ENCODE measurements at regions not wholly inside any gene's neighbourhood (a gene's known extent, or its start where the extent isn't known, plus 50 kb on each side); places are given as distances from the start of the nearest gene placed in this dataset.
"Not testable (repeated sequence)": the region's sequence is repeated elsewhere in the genome, so short reads cannot be mapped to it uniquely, and the experiment has no call there.

DNA sequence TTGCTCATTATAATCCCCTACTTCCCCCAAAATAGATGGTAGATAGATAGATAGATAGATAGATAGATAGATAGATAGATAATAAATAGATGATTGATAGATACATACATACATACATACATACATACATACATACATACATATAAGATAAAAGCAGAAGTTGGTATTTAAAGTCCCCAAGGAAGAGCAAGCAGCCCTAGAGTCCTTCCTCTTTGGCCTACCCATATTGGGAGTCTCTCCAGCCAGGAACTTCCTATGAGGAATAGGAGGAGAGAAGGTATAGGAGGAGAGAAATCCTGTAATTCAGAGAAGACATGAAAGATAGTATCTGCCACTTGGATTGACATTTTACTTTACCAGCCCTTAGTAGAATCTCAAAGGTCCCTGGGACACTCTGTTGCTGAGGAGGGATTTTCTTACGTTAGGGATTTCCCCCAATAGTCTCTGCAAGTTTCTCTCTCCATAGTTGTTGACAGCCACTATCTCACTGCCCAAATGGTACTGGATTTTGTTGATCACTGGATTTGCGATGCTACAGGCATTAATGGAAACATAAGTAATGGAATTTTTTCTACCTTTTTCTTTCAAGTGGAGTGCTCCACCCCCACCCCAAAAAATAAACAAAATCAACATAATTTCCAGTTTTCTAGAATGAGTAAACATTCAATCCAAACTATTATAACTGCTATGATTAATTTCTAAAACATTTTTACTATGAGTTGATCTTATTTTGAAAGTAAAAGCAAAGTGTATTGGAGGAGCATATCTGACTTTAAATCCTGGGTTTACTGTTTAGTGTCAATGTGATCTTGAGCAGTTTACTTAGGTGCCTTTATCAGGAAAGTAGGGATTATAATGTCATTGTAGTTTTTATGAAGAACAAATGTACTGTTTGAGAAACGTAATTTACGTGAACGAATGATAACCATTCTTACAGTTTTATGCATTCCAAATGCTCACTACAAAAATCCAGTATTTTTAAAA, 93.2 kb upstream of the TNFSF4 start:
- DNase-seq (ENCODE audit: low spot score) = no peak

DNA sequence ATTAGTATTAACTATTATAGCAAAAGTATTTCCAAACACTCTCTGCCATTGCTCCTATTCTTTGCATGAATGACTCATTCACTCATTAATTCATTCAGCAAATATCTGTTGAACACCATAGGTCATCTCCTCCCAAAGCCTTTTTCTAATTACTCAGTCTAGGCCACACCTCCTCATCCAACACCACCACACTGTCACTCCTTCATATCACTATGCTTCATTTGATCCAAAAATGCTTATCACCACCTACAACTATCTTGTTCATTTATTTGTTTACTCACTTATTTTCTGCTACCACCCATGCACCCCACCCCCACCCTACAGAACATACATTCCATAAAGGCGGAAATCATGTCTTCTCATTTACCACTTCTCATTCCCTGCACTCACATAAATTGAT, 94.4 kb upstream of the TNFSF4 start:
- no peak for DNase-seq (ENCODE audit: low spot score)

- no peak for DNase-seq (ENCODE audit: low spot score)
Measured at GRCh38 chr1:173302366-173302765, 95.2 kb upstream of the TNFSF4 start.

GRCh38 chr1:173302890-173303829, 96.0 kb upstream of the TNFSF4 start:
- no peak for DNase-seq (ENCODE audit: low spot score)

- no peak for DNase-seq (ENCODE audit: low spot score)
Measured at GRCh38 chr1:173303984-173304383, 96.9 kb upstream of the TNFSF4 start.

- DNase-seq (ENCODE audit: low spot score) = no peak
Measured at GRCh38 chr1:173304529-173305227, 97.5 kb upstream of the TNFSF4 start.

DNA sequence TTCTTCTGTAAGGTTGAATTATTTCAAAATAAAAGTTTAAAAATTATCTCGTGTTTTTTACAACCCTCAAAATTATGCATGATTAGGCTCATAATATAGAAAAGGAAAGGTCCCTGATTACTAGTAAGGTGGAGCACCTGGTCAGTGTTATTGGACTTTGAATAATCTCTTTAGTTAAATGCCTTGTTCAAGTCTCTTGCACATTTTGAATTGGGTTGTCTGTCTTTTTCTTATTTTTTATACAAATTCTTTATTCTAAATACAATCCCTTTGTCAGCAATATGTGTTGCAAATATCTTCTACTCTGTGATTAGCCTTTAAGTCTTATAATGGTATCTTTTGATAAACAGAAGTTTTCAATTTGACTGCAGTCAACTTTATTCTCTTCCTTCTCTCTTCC, 100.7 kb upstream of the TNFSF4 start:
- no peak for DNase-seq (ENCODE audit: low spot score)

DNA sequence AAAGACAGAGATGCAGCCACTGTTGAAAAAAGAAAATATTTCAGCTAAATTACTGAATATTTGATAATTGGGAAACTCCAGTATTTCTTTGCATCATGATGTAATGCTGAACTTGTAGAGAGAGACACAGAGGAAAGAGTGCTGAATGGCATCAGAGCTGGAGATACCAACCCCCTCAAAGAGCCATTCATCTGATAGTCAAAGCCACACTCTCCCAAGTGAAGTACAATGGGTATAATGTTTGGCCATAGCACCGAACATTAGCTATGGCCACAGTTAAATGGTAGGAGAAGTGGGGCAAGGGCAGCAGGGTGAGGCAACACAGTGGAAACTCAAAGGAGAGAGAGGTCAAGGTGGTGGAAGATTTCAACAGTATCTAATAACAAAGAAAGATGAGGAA, 107.5 kb upstream of the TNFSF4 start:
- no peak for DNase-seq (ENCODE audit: low spot score)

DNA sequence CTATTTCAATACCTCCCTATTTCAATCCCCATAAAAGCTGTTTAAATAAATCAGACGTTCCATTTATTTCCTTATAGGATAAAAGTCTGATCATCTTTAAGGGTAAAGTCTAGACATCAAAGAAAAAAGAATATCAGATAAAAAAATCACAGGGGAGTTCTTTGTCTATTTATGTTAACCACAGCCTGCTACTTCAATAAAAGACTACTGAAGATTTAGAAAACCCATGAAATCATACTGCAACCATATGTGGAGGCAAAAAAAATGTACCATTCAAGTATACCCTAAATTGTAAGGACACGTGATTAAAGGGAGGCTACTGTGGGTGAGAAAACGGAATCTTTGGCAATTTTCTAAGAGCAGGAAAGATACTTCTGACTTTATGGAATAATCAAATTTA, 108.2 kb upstream of the TNFSF4 start:
- no peak for DNase-seq (ENCODE audit: low spot score)

DNA sequence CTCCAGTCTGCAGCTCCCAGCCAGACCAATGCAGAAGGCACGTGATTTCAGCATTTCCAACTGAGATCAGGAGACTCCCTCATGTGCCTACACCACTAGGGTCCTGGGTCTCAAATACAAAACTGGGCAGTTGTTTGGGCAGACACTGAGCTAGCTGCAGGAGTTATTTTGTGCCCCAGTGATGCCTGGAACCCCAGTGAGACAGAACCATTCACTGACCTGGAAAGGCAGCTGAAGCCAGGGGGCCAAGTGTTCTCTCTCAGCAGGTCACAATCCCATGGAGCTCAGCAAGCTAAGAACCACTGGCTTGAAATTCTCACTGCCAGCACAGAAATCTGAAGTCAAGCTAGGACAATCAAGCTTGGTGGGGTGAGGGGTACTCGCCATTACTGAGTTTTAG, 111.7 kb upstream of the TNFSF4 start:
- no peak for DNase-seq (ENCODE audit: low spot score)

DNA sequence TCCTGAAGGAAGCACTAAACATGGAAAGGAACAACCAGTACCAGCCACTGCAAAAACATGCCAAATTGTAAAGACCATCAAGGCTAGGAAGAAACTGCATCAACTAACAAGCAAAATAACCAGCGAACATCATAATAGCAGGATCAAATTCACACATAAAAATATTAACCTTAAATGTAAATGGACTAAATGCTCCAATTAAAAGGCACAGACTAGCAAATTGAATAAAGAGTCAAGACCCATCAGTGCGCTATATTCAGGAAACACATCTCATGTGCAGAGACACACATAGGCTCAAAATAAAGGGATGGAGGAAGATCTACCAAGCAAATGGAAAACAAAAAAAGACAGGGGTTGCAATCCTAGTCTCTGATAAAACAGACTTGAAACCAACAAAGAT, 117.2 kb upstream of the TNFSF4 start:
- not testable (repeated sequence) for DNase-seq (ENCODE audit: low spot score)

- not testable (repeated sequence) for DNase-seq (ENCODE audit: low spot score)
Measured at GRCh38 chr1:173327987-173328386, 120.9 kb upstream of the TNFSF4 start.

- no peak for DNase-seq (ENCODE audit: low spot score)
Measured at GRCh38 chr1:173328961-173329360, 121.8 kb upstream of the TNFSF4 start.

DNA sequence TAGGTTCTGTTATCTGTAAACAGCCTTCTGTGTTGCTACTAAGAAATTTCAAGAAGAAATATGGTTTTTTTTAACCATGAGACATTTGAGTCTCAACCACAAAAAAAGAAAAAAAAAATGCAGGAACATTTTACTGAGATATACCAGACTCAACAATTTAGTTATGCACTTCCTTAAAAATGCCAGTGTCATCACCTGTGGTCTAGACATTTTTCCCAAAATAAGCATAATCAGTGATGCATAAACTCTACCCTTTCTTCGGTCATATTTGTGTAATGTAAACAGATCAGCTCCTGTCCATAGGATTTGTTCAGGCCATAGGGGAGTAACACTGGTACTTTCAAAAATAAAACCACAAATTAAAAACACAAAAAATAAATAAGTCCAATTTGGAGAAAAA, 122.6 kb upstream of the TNFSF4 start:
- DNase-seq (ENCODE audit: low spot score) = peak; percentile 9

DNA sequence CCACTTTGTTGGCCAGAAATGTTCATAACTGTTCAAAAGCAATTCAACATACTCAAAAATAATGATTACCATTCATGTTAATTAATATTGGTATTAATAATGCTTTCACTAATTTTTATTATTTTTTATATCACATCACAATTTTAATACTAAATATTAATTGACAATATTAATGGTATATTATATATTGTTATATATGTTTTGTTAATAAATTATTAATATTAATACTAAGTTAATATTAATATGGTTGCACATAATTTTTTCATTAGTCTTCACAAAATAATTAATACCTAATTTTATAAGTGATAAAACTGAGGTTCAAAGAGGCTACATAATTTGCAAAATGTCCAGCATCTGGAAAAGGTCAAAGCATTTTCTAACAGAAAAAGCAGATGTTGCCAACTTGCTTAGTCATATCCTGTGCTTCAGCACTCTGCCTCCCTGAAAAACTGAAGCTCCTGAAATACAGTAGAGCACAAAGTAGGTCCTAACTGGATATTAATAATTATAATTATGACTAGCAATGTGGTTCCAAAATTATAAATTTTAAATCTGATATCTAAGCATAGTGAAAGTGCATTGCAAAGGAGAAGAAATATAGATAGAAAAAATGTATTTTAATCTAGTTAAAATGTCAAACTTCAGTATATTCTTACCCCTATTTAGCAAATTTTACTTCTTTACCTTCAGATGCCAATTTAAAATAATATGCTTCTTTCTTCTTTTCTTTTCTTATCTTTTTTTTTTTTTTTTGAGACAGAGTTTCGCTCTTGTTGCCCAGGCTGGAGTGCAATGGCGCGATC, 123.2 kb upstream of the TNFSF4 start:
- peak; percentile 15 for DNase-seq (ENCODE audit: low spot score)

DNA sequence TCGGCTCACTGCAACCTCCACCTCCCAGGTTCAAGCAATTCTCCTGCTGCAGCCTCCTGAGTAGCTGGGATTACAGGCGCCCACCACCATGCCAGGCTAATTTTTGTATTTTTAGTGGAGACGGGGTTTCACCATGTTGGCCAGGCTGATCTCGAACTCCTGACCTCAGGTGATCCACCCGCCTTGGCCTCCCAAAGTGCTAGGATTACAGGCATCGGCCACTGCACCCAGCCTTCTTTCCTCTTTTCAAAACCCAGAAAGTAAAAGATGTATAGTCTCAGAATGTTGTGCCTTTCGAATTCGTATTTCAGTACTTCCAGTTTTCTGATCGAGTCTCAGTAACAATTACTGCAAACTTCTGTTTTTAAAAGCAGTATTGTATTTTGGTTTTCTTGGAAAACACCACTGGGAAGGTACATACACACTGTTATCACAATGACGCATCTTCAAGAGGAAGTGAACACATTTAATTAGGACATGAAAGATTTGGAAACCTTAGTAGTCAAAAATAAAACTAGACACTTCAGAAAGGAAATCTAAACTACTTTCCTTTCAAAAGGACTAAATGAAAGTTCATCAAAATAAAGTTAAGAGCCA, 123.9 kb upstream of the TNFSF4 start:
- DNase-seq (ENCODE audit: low spot score) = not testable (repeated sequence)

DNA sequence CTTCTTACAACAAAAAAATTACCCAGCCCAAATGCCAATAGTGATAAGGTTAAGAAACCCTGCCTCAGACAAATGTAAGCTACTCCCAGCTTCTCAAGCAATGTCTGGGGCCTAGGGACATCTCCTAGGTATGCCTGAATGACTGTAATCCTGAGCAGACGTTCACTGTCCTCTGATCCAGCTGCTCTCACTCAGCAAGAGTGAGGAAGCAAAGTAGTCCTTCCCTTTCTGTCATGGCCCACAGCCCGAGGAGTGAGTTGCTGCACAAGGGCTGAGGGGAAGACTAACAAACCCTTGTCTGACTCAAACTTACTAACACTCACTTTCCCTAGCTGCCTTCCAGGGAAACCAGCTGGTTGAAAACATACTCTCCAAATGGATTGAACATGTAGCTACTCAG, 124.9 kb upstream of the TNFSF4 start:
- DNase-seq (ENCODE audit: low spot score) = no peak

DNA sequence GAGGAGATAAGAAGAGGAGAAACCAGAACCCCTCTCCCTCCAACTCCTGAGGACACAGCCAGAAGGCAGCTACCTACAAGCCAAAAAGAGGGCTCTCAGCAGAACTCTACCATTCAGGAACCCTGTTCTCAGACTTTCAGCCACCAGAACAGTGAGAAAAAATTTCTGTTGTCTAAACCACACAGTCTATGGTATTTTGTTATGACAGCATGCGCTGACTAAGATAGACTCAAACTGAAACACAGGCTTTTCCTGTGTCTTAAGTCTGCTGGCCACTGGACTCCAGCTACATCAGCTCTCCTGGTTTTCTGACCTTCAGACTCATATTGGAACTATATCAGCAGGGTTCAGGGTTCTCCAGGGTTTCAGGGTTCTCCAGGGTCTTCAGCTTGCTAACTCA, 126.5 kb upstream of the TNFSF4 start:
- DNase-seq (ENCODE audit: low spot score) = no peak

GRCh38 chr1:173337126-173337525, 130.0 kb upstream of the TNFSF4 start:
- no peak for DNase-seq (ENCODE audit: low spot score)

GRCh38 chr1:173341307-173341706, 134.2 kb upstream of the TNFSF4 start:
- DNase-seq (ENCODE audit: low spot score) = no peak

DNA sequence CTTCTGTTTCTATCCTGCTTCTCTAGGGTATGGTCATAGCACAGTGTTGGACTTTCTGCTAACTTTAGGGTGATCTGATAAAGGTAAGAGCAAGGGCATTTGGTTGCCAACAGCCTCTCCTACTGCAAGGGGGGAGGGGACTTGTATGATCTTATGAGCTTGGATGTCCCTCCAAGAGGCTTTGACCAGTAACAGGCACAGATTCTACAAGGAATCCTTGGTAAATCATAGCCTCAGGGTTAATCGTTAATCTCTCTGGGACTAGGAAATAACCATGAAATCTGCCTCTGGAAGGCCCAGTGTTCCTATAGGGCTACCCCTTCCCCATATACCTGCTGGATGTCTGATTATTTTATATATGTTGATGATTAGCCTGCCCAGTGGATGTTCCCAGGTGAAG, 134.8 kb upstream of the TNFSF4 start:
- no peak for DNase-seq (ENCODE audit: low spot score)

Data from NAMALWA (cell line).